Fibroblast of lung (primary cell): ENCODE measurements at regions not wholly inside any gene's neighbourhood (a gene's known extent, or its start where the extent isn't known, plus 50 kb on each side); places are given as distances from the start of the nearest gene placed in this dataset.

Source experiments
- CTCF ChIP-seq, 2 donors: IDR thresholded peaks in 1 of 2; conservative IDR thresholded peaks in 1 of 2; 1 replicate in 1 of 2; 2 replicates in 1 of 2; pipeline ENCODE4 v1.5.1; 2011 to 2012; ENCODE audit warnings: low read length in 2 of 2, control low read depth in 1 of 2, inconsistent platforms in 1 of 2, low read depth in 1 of 2, mild to moderate bottlenecking in 1 of 2
- EZH2 ChIP-seq: IDR thresholded peaks from 2 replicates; pipeline ENCODE4 v1.5.1; 2012; ENCODE audit warnings: low read length, control low read depth, mild to moderate bottlenecking; ENCODE audit errors: missing control alignments

- no peak for TF ChIP-seq CTCF (conservative IDR thresholded peaks at IDR 0.05 in 1 of 2, IDR thresholded peaks at IDR 0.05 in 1 of 2; ENCODE audit: low read depth in 1 of 2, low read length in 2 of 2)
- TF ChIP-seq EZH2: no peak
Measured at GRCh38 chr15:20272422-20273184, 269.0 kb downstream of the GOLGA6L6 start.
